ENCODE measurements at regions not wholly inside any gene's neighbourhood (a gene's known extent, or its start where the extent isn't known, plus 50 kb on each side); places are given as distances from the start of the nearest gene placed in this dataset.
"Not testable (repeated sequence)": the region's sequence is repeated elsewhere in the genome, so short reads cannot be mapped to it uniquely, and the experiment has no call there.

DNA sequence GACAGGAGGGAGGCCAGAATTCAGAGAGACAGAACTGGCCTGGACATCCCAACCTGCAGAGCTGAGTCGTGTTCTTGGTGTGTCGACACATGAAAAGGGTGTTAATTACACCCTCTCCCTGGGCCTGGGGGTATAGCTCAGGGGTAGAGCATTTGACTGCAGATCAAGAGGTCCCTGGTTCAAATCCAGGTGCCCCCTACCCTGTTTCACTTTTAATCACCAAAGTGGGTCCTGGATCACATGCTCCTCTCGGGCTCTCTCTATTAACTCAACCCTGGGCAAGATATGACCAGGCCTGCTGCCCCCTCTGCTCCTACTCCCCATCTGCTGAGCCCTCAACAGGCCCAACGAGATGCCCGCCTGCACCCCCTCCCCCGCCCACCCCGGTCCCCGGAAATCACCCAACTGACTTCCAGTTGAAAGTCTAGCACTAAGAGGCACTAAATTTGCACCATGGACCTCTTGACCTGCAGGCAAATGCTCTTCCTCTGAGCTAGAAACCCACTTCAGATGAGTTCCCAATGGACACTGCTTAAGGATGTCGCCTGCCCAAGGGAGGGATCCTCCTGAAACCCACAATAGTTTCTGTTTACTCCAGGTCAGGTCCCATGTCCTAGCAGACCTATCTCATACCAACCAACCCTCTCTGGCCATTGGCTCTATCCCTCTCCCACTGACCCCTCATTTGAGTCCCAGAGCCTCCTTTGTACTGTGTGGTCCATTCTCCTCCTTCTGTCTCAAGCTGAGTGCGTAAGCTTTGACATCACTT lies 137.6 kb downstream of the ZNF467 start:
- TF ChIP-seq POLR2AphosphoS5 (IDR thresholded peaks at IDR 0.05): no peak
- TF ChIP-seq, protein P1, sequence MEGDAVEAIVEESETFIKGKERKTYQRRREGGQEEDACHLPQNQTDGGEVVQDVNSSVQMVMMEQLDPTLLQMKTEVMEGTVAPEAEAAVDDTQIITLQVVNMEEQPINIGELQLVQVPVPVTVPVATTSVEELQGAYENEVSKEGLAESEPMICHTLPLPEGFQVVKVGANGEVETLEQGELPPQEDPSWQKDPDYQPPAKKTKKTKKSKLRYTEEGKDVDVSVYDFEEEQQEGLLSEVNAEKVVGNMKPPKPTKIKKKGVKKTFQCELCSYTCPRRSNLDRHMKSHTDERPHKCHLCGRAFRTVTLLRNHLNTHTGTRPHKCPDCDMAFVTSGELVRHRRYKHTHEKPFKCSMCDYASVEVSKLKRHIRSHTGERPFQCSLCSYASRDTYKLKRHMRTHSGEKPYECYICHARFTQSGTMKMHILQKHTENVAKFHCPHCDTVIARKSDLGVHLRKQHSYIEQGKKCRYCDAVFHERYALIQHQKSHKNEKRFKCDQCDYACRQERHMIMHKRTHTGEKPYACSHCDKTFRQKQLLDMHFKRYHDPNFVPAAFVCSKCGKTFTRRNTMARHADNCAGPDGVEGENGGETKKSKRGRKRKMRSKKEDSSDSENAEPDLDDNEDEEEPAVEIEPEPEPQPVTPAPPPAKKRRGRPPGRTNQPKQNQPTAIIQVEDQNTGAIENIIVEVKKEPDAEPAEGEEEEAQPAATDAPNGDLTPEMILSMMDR (IDR thresholded peaks at IDR 0.05): no peak
- Histone ChIP-seq H3K9me3 (no peaks in the 10 kb centered on the region), H3K4me3 (no peak overlapping the region), H3K27ac (no peak overlapping the region), H3K27me3 (replicated peaks; ENCODE audit: insufficient read depth) (no peaks in the 10 kb centered on the region), H3K36me3 (no peaks in the 10 kb centered on the region), H3K4me1 (replicated peaks) (no peaks in the 10 kb centered on the region)
- intact Hi-C loops (cut with DNase I): no loop called here
- no peak for DNase-seq (ENCODE audit: low spot score)
- 59% methylated on average over 10 of the region's 10 CpGs for WGBS

DNA sequence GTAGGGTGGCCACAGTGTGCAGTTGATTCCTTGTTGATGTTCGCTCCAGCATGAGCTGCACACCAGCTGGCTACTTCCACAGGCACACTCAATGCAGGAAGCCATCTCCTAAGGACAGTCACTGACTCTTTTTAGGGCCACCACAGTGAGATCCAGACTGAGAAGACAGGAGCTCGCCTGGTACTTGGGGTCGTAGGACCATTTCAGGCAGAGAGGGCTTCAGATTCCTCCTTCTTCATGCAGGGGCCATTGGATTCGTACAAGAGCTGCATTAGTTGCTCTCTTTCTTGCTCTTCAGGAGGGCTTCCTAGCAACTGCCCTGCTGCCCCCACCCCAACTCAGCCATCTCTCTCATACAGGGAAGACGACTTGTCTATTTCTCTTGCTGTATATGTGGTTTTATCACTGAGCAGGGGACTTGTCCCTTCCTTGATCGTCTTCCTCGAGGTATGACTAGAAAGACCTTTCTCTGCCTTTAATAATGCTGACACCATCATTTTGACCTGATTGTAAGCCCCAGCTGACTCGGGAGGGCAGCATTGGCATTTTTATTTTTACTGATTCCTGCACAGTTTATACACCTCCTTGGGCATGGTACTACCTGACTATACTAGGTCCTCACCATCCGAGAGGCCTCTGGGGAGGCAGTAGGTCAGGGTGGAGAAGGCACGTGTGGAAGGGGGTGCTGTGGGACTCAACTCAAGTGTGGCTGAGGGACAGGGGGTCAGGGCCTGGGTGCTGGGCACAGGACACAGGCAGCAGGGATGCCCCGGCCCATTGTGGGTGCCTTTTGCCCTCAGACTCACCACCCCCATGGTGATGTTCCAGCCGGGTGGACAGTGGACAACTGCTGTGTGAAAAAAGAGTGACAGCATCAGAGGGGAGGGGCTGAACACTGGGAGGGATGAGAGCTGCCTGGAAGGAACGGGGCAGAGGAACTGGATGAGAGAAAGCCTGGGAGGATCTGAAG lies 136.7 kb upstream of the ZNF746 start:
- H3K27me3 ChIP-seq (replicated peaks; ENCODE audit: insufficient read depth): no peaks in the 10 kb centered on the region
- H3K27ac ChIP-seq: no peak overlapping the region
- TF ChIP-seq POLR2AphosphoS5 (IDR thresholded peaks at IDR 0.05) (no peak), POLR2A (IDR thresholded peaks at IDR 0.05) (no peak)
- TF ChIP-seq, protein P1 (IDR thresholded peaks at IDR 0.05): no peak
- no peak overlapping the region for H3K4me3 ChIP-seq
- no peak for DNase-seq (ENCODE audit: low spot score)
- WGBS: 85% methylated on average over 13 of the region's 13 CpGs
- intact Hi-C loops (cut with DNase I): no loop called here
- no peaks in the 10 kb centered on the region for H3K9me3 ChIP-seq
- H3K4me1 ChIP-seq (replicated peaks): no peaks in the 10 kb centered on the region
- H3K36me3 ChIP-seq: no peaks in the 10 kb centered on the region

DNA sequence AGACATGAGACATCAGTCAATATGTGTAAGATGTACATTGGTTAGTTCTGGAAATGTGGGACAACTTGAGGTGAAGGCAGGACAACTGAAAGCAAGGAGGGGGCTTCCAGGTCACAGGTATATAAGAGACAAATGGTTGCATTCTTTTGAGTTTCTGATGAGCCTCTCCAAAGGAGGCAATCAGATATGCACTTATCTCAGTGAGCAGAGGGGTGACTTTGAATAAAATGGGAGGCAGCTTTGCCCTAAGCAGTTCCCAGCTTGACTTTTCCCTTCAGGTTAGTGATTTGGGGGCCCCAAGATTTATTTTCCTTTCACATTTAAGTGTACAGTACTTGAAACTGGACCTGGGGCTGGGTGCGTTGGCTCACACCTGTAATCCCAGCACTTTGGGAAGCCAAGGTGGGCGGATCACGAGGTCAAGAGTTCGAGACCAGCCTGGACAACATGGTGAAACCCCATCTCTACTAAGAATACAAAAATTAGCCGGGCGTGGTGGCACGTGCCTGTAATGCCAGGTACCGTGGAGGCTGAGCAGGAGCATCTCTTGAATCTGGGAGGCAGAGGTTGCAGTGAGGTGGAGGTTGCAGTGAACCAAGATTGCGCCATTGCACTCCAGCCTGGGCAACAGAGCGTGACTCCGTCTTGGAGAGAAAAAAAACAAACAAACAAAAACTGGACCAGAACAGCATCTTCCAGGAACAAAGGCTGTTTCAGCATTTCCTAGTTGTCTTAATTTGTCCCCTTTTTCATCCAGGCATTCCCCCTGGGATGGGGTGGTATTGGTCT lies 130.9 kb upstream of the ZNF746 start:
- not testable (repeated sequence) for H3K27ac ChIP-seq; H3K4me3 ChIP-seq; H3K36me3 ChIP-seq; H3K9me3 ChIP-seq; H3K27me3 ChIP-seq (replicated peaks; ENCODE audit: insufficient read depth); DNase-seq (ENCODE audit: low spot score); H3K4me1 ChIP-seq (replicated peaks)
- intact Hi-C loops (cut with DNase I): loop anchor here (5.0 to 10.0 kb wide), 2 partner anchors 131 to 364 kb away; partner anchors contain the start of genes ZNF746 and ZNF783
- 92% methylated on average over 11 of the region's 11 CpGs for WGBS

DNA sequence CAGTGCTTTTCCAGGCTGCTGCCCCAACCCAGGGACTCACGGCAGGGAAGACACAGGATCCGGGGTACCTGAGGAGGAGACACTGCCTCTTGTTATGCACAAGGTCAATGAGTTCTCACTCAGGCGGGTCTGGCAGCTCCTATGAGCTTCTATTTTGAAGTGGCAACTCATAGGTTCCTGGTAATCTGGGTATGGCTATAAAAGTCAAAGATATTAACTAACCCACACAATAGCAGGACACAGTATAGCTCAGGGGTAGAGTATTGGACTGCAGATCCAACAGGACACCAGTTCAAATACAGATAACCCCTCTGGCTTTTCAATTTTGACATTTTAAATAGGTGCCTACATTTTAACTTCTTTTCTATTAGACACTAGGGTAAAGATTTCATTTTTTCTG lies 130.3 kb upstream of the ZNF746 start:
- Histone ChIP-seq H3K27me3 (replicated peaks; ENCODE audit: insufficient read depth) (no peaks in the 10 kb centered on the region), H3K36me3 (no peaks in the 10 kb centered on the region), H3K4me1 (replicated peaks) (peaks cover 11% of the 10 kb centered on the region), H3K27ac (no peak overlapping the region), H3K4me3 (no peak overlapping the region), H3K9me3 (no peaks in the 10 kb centered on the region)
- no peak for DNase-seq (ENCODE audit: low spot score)
- TF ChIP-seq POLR2A (IDR thresholded peaks at IDR 0.05) (no peak), POLR2AphosphoS5 (IDR thresholded peaks at IDR 0.05) (no peak)
- TF ChIP-seq, protein P1 (IDR thresholded peaks at IDR 0.05): no peak
- intact Hi-C loops (cut with DNase I): loop anchor here (2.0 to 10.0 kb wide), 3 partner anchors 113 to 363 kb away; partner anchors contain the start of genes ZNF746 and ZNF783
- 80% methylated on average over 3 of the region's 3 CpGs for WGBS

DNA sequence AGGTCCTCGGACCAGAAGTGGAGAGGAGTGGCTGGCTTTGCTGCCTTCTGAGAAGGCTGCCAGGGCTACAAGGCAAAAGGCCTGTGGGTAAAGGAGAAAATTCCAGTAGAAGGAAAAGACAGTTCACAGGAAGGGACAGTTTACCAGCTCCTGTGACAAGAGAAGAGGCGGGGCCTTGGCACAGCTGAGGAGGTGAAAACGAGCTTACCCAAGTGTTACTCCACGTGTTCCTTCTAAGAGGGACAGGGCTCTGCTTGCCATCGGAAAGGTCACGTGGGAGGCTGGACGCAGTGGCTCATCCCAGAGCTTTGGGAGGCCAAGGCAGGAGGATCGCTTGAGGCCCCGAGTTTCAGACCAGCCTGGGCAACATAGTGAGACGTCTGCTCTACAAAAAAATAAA lies 129.4 kb upstream of the ZNF746 start:
- Histone ChIP-seq H3K27ac (peak overlapping the region; percentile 92 to 94), H3K9me3 (no peaks in the 10 kb centered on the region)
- WGBS: 69% methylated on average over 10 of the region's 10 CpGs

More for the DNA sequence above, 129.4 kb upstream of the ZNF746 start:
- peaks cover 12% of the 10 kb centered on the region for H3K4me1 ChIP-seq (replicated peaks)
- TF ChIP-seq, protein P1 (IDR thresholded peaks at IDR 0.05): no peak
- TF ChIP-seq POLR2AphosphoS5 (IDR thresholded peaks at IDR 0.05): peak; percentile 33
- intact Hi-C loops (cut with DNase I): loop anchor here (2.0 to 10.0 kb wide), 3 partner anchors 114 to 362 kb away; partner anchors contain the start of genes ZNF746 and ZNF783
- H3K36me3 ChIP-seq: no peaks in the 10 kb centered on the region
- H3K4me3 ChIP-seq: no peak overlapping the region
- DNase-seq (ENCODE audit: low spot score): peak; percentile 46
- H3K27me3 ChIP-seq (replicated peaks; ENCODE audit: insufficient read depth): no peaks in the 10 kb centered on the region

Measured in prostate gland (tissue), 2 donors.